Muscle of leg (tissue), 3 donors: ENCODE measurements at regions not wholly inside any gene's neighbourhood (a gene's known extent, or its start where the extent isn't known, plus 50 kb on each side); places are given as distances from the start of the nearest gene placed in this dataset.

Experiments used
- DNase-seq: peaks from one replicate; pipeline ENCODE4 v3.0.0; 2013
- H3K27ac ChIP-seq: one replicate; pipeline ENCODE4 v1.5.1; 2013; ENCODE audit warnings: mild to moderate bottlenecking, low read length, control low read depth
- H3K27me3 ChIP-seq: one replicate; pipeline ENCODE4 v1.6.1; 2013; ENCODE audit warnings: low read length; ENCODE audit not compliant: control insufficient read depth, insufficient read depth
- H3K36me3 ChIP-seq: one replicate; pipeline ENCODE4 v1.6.1; 2013; ENCODE audit warnings: low read length; ENCODE audit not compliant: control insufficient read depth, insufficient read depth
- H3K4me1 ChIP-seq: one replicate; pipeline ENCODE4 v1.6.1; 2013; ENCODE audit warnings: low read length; ENCODE audit not compliant: control insufficient read depth, insufficient read depth
- H3K4me3 ChIP-seq: one replicate; pipeline ENCODE4 v1.5.1; 2013; ENCODE audit warnings: low read length, control low read depth
- H3K9me3 ChIP-seq: replicated peaks from 2 replicates; pipeline ENCODE4 v1.6.1; 2013; ENCODE audit warnings: low read depth, low read length; ENCODE audit not compliant: control insufficient read depth
- WGBS: methylation state at CpG from one replicate; pipeline ENCODE4 v1.1.5; 2013; ENCODE audit warnings: missing lambda C conversion rate; ENCODE audit not compliant: insufficient coverage; 5-methylcytosine and 5-hydroxymethylcytosine counted together

DNA sequence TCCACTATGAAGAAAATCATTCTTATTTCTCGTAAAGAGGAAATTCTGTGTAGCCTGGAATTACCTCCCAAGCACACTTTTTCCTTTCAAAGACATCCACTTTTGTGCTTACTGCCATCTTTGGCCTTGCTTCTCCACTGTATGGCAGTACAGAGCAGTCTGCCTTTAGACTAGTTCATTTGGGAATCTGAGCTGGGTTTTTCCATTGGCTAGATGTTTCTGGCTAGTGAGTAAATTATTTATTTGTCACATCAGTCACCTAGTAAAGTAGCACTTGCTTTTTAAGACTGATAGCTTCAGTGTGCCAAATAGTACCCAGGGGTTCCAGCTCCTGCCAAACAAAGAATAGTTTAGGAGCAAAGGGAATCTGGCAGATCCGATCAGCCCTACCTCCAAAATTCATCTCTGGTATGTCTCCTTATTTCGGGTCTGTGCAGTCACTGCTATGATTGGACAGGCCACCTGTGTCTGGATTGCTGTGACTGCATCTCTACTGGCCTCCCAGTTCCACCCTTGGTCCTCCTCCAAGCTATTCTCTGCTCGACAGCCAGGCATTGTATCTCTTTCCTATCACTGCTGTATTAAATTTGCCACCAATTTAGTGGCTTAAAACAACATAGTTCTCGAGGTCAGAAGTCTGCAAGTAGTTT, 97.6 kb downstream of the NUDT12 start:
- H3K27ac ChIP-seq, result no peak overlapping the region
- H3K27me3 ChIP-seq, result no peaks in the 10 kb centered on the region
- H3K4me1 ChIP-seq, result peaks cover 7% of the 10 kb centered on the region
- no peaks in the 10 kb centered on the region for H3K36me3 ChIP-seq
- 61% methylated on average over 4 of the region's 5 CpGs for WGBS
- H3K9me3 ChIP-seq, result no peaks in the 10 kb centered on the region
- H3K4me3 ChIP-seq, result no peak overlapping the region
- DNase-seq, result peak; percentile 66

DNA sequence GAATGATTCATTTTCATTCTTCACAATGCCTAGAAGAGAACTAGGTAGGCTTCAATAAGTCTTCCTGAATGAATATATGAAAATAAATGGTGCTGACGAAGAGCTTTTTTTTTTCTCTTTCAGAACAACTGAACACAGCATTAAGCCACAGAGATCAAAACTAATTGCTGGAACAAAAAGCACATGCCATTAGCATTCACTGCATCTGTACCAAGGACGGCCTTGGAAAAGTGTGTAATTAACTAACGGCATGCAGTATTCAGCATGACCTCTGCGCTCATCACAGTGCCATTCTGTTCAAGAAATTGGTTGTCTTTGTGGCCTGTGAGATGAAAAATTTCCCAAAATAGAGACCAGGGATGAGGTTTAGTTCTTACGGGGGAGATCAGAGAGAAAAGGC, 99.3 kb downstream of the NUDT12 start:
- Histone ChIP-seq H3K36me3 (no peaks in the 10 kb centered on the region), H3K9me3 (no peaks in the 10 kb centered on the region), H3K27me3 (no peaks in the 10 kb centered on the region), H3K4me1 (peaks cover 7% of the 10 kb centered on the region), H3K27ac (no peak overlapping the region), H3K4me3 (no peak overlapping the region)
- peak; percentile 30 for DNase-seq
- WGBS, result 88% methylated on average over 3 of the region's 5 CpGs

DNA sequence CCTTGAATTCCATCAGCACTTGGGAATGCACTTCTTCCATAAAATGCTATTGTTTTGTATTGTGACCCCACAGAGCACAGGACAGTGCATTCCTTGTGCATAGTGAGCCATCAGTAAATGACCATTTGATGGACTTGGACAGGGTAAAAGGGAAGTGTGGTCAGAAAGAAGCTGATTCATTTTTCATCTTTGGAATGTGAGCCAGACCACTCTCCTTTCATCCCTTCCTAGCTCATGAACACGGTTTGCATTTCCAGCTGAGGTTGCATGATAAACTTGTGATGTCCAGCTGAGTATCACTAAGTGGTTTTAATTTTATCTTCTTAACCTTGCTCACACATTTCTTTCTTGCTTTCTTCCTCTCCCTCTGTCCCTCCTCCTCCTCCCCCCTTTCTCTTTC, 101.3 kb downstream of the NUDT12 start:
- H3K36me3 ChIP-seq, result no peaks in the 10 kb centered on the region
- no peak for DNase-seq
- no peaks in the 10 kb centered on the region for H3K9me3 ChIP-seq
- H3K27me3 ChIP-seq, result no peaks in the 10 kb centered on the region
- H3K4me3 ChIP-seq, result no peak overlapping the region
- WGBS, result no CpG with 5 or more reads among the region's 1 CpG
- H3K27ac ChIP-seq, result no peak overlapping the region
- peaks cover 7% of the 10 kb centered on the region for H3K4me1 ChIP-seq

DNA sequence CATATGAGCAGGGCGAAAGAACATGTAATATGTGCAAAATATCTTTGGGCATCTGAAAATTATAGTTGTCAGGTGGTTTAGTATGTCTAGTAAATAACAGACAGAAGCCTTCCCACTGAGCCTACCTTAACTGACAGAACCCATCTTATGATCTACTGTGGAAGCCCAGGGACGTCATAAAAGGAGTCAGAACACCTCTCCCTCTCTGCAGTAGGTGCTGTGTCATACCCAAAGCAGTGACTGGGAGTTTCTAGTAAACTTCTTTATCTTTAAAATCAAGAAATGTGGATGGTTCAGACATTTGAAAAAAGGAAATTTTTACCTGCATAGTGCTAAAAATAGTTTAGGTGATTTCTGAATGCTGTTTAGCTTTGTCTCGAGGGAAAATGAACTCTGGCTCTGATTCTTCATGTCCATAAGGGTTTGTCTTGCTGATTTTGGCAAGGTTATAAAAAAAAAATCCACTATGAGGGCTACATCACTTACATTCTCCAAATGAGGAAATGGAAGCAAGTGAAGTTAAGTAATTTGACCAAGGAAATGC, 104.0 kb downstream of the NUDT12 start:
- H3K4me1 ChIP-seq, result no peaks in the 10 kb centered on the region
- no CpG with 5 or more reads among the region's 3 CpGs for WGBS
- H3K4me3 ChIP-seq, result no peak overlapping the region
- H3K36me3 ChIP-seq, result no peaks in the 10 kb centered on the region
- no peak overlapping the region for H3K27ac ChIP-seq
- H3K9me3 ChIP-seq, result no peaks in the 10 kb centered on the region
- H3K27me3 ChIP-seq, result no peaks in the 10 kb centered on the region
- no peak for DNase-seq

DNA sequence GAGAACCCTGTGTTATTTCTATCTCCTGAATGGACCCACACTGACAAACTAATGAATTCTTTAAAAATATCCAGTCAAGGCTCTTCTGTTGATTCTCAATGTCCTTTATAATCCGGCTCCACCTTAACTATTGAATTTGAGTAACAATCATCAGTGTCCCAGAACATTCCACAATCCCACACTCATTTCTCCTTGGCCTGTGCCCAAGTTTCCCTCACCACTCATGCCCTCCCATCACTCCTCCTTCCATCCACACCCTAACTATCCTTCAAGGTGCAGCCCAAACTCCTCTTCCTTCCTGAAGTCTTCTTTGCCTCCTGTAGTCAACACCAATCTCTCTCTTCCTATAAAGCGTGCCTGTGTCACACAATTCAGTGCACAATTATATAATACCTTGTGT, 106.1 kb downstream of the NUDT12 start:
- Histone ChIP-seq H3K36me3 (no peaks in the 10 kb centered on the region), H3K9me3 (no peaks in the 10 kb centered on the region), H3K4me3 (no peak overlapping the region), H3K27ac (no peak overlapping the region), H3K4me1 (peaks cover 4% of the 10 kb centered on the region), H3K27me3 (no peaks in the 10 kb centered on the region)
- DNase-seq, result no peak
- 92% methylated on average over 1 of the region's 2 CpGs for WGBS

DNA sequence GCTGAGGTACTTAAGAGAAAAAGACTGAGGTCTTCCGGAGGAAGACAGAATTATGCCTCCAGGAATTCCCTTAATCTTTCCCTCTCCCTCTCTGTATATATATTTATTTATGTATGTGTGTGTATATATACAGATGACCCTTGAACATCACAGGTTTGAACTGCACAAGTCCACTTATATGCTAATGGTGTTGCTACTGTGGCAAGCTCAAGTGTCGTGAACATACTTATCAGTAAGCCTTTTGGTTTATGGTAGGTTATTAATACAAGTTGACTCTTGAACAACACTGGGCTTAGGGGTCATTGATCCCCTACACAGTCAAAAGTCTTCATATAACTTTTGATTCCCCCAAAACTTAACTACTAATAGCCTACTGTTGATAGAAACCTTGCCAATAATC, 106.8 kb downstream of the NUDT12 start:
- Histone ChIP-seq H3K4me3 (no peak overlapping the region), H3K9me3 (no peaks in the 10 kb centered on the region), H3K4me1 (peaks cover 5% of the 10 kb centered on the region), H3K27ac (no peak overlapping the region), H3K36me3 (no peaks in the 10 kb centered on the region), H3K27me3 (no peaks in the 10 kb centered on the region)
- DNase-seq, result no peak
- no CpG with 5 or more reads among the region's 2 CpGs for WGBS

DNA sequence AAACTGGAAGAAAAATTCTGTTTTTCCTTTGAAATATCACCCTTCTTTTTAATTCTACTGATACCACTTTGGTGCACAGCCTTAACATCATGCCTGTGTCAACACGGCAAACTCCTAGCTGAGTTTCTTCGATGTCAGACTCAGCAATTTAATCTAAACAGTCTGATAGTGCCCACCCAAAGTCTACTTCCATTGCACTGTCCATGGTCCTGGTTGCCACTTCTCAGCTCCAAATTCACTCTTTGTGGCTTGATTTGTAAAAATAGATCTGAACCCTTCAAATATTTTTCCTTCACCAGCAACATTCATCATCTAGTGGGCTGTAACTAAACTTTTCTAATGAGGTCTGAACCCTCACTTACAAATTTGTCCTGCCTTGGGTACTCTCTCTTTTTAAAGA, 107.8 kb downstream of the NUDT12 start:
- no peak overlapping the region for H3K4me3 ChIP-seq
- H3K27me3 ChIP-seq, result no peaks in the 10 kb centered on the region
- H3K36me3 ChIP-seq, result no peaks in the 10 kb centered on the region
- no peak for DNase-seq
- peaks cover 6% of the 10 kb centered on the region for H3K4me1 ChIP-seq
- H3K9me3 ChIP-seq, result no peaks in the 10 kb centered on the region
- WGBS, result 78% methylated on average over 2 of the region's 2 CpGs
- no peak overlapping the region for H3K27ac ChIP-seq

DNA sequence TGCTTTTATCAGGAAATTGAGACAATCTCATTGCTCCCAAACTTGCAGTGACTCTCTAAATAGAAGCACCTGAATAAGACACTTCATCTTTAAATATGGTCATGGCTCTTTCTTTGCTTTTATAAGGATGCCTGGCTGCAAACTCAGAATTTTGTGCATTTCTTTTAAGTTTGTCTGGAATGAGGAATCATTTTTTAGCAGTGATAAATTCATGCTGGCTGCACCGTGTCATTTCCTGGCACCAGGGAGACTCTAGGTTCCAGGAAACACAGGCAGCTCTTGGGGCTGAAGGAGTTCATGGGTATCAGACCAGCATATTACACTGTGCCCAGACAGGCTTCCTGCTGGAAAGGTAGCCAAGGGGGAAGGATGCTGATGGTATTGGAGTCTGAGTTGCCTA, 109.9 kb downstream of the NUDT12 start:
- Histone ChIP-seq H3K9me3 (no peaks in the 10 kb centered on the region), H3K4me1 (peaks cover 6% of the 10 kb centered on the region), H3K4me3 (no peak overlapping the region), H3K36me3 (no peaks in the 10 kb centered on the region), H3K27ac (no peak overlapping the region), H3K27me3 (no peaks in the 10 kb centered on the region)
- DNase-seq, result peak; percentile 60
- 20% methylated on average over 1 of the region's 1 CpG for WGBS

DNA sequence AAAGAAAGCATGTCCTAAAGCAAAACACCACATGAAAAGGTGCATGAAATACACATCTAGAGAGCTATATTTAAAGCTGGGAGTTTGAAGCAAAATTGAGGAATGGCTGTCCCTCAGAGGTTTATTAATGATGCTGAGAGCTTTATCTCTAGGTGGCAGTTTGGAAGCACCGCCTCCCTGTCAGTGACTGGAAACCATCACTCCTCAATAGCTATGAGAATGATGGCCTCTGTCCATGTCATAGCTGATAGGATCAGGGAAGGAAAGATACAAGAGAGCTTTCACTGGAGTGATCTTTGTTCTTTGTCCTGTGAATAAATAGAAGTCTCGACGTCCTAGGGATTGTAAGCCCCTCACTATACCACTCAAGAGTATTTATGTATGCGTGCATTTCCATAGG, 110.5 kb downstream of the NUDT12 start:
- Histone ChIP-seq H3K9me3 (no peaks in the 10 kb centered on the region), H3K27me3 (no peaks in the 10 kb centered on the region), H3K27ac (no peak overlapping the region), H3K4me3 (no peak overlapping the region), H3K36me3 (no peaks in the 10 kb centered on the region), H3K4me1 (peaks cover 6% of the 10 kb centered on the region)
- WGBS, result no CpG with 5 or more reads among the region's 4 CpGs
- DNase-seq, result no peak

DNA sequence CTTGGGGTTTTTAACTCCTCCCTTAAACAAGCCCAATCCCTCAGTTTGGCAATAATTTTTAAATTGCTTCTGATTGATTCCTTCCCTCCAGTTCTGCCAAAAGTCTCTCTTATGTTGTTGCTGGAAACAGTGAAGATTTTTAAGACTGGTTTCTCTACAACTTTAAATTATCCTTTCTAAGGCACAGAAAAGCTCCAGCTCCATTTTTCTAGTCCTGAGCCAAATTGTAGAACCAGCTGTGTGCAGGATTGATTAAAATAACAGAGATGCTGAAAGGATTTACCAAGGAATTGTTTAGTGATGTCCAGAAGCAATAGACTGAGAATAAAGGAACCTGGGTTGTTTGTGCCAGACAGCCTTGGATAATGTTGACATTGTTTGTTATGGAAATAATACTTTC, 111.3 kb downstream of the NUDT12 start:
- H3K4me3 ChIP-seq, result no peak overlapping the region
- H3K36me3 ChIP-seq, result no peaks in the 10 kb centered on the region
- peak; percentile 84 for DNase-seq

More for the DNA sequence above, 111.3 kb downstream of the NUDT12 start:
- H3K4me1 ChIP-seq, result peaks cover 6% of the 10 kb centered on the region
- H3K9me3 ChIP-seq, result no peaks in the 10 kb centered on the region
- no peaks in the 10 kb centered on the region for H3K27me3 ChIP-seq
- peak overlapping the region; percentile 25 for H3K27ac ChIP-seq
